ENCODE measurements at regions not wholly inside any gene's neighbourhood (a gene's known extent, or its start where the extent isn't known, plus 50 kb on each side); places are given as distances from the start of the nearest gene placed in this dataset.

DNA sequence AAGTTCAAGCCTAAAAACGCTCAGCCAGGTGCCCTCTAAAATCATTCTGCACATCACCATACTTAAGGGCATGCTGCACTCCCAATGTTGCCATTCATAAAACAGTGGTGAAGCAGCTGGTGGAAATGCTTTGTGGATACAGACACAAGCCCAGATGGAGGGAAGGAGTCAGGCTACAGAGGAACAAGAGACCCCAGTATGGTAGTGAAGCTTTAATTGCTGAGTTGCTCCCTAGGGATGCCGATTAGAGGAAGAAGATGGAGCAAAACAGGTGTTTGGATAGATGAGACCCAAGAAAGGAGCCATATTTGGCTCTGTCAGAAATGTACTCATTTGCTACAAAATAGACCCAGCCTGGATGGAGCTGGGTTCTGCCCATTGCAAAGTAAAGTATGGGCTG lies 230.5 kb downstream of the NSG2 start:
- intact Hi-C loops (cut with DNase I): no loop called here
- DNase-seq: no peak
- H3K9ac ChIP-seq (ENCODE audit: low read depth in 2 of 2, low read length in 2 of 2): no peak overlapping the region

DNA sequence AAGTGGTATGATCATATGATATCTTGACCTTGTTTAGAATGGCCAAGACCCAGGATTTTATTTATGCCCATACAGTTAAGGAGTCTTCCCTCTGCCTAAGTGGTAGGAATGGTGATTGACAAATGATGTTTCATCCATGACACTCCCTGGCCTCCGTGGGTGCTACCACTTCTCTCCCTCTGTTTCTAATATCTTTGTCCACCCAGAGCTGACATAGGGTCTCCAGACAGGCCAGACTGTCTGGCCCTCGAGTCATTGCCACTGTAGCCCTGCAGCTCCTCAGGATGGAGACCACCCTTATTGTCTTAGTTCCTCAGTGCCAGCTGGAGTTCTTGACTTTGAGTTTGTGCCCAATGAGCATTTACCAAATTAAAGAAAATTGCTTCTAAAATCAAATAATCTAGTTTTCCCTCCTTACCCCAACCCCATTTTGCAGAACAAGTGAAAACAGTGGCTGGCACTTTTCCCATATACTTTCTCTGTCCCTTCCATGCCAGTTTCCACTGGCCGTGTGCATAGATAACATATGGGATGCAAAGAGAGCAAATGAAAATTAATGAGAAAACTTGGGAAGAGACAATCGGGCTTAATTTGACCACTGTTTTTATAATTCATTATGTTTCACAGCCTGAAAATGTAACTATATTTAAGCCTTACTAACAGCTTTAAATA lies 235.7 kb downstream of the NSG2 start:
- H3K9ac ChIP-seq (ENCODE audit: low read depth in 2 of 2, low read length in 2 of 2): no peak overlapping the region
- no peaks in the 10 kb centered on the region for H3K4me1 ChIP-seq
- intact Hi-C loops (cut with DNase I): no loop called here
- no peaks in the 10 kb centered on the region for H3K9me3 ChIP-seq
- no peak overlapping the region for H3K27ac ChIP-seq
- H3K27me3 ChIP-seq: no peaks in the 10 kb centered on the region
- TF ChIP-seq, protein P1, sequence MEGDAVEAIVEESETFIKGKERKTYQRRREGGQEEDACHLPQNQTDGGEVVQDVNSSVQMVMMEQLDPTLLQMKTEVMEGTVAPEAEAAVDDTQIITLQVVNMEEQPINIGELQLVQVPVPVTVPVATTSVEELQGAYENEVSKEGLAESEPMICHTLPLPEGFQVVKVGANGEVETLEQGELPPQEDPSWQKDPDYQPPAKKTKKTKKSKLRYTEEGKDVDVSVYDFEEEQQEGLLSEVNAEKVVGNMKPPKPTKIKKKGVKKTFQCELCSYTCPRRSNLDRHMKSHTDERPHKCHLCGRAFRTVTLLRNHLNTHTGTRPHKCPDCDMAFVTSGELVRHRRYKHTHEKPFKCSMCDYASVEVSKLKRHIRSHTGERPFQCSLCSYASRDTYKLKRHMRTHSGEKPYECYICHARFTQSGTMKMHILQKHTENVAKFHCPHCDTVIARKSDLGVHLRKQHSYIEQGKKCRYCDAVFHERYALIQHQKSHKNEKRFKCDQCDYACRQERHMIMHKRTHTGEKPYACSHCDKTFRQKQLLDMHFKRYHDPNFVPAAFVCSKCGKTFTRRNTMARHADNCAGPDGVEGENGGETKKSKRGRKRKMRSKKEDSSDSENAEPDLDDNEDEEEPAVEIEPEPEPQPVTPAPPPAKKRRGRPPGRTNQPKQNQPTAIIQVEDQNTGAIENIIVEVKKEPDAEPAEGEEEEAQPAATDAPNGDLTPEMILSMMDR (IDR thresholded peaks at IDR 0.05): no peak
- H3K4me3 ChIP-seq: no peak overlapping the region
- no peaks in the 10 kb centered on the region for H3K36me3 ChIP-seq
- DNase-seq: no peak

More for the DNA sequence above, 230.5 kb downstream of the NSG2 start:
- TF ChIP-seq, protein P1 (IDR thresholded peaks at IDR 0.05): no peak
- Histone ChIP-seq H3K4me1 (no peaks in the 10 kb centered on the region), H3K36me3 (no peaks in the 10 kb centered on the region), H3K4me3 (no peak overlapping the region), H3K27me3 (no peaks in the 10 kb centered on the region), H3K27ac (no peak overlapping the region), H3K9me3 (no peaks in the 10 kb centered on the region)

DNA sequence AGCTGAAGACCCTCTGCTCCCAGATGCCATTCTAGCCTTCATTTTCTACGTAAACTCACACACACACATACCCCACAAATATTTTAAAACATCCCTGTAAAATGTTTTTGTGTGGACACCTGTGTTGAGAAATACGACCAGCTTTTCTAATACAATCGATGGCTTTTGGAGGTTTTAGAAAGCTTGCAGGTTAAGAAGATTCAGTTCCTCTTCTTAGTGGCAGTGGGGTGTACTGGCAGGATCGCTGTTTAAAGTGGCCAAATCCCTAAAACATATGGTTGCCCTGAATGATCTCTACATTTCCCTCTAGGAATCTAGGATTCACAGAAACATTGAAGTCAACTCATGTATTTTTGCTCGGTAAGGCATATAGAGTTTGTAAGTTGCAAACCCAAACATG lies 236.3 kb downstream of the NSG2 start:
- H3K27me3 ChIP-seq: no peaks in the 10 kb centered on the region
- TF ChIP-seq, protein P1 (IDR thresholded peaks at IDR 0.05): no peak
- no peak overlapping the region for H3K4me3 ChIP-seq
- no peak overlapping the region for H3K9ac ChIP-seq (ENCODE audit: low read depth in 2 of 2, low read length in 2 of 2)
- no peaks in the 10 kb centered on the region for H3K9me3 ChIP-seq
- no peaks in the 10 kb centered on the region for H3K36me3 ChIP-seq
- no peak for DNase-seq
- H3K4me1 ChIP-seq: no peaks in the 10 kb centered on the region
- no peak overlapping the region for H3K27ac ChIP-seq
- intact Hi-C loops (cut with DNase I): no loop called here

DNA sequence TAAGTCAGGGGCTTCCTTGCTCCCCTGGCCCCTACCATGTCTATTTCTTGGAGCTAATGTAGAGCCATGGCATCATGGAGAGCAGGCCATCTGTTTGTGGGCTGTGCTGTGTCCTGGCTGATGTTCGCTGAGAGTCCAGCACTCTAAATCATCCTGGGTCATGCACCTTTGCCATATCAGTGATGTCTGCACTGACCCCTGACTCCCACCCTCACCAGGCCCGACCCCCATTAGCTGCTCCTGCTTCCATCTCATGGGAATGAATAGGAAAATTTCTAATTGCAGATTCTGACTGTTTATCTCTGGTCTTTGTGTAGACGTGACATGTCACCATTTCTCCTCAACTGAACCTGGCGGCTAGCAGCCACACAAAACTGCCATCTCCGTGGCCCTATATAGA lies 236.9 kb downstream of the NSG2 start:
- no peaks in the 10 kb centered on the region for H3K36me3 ChIP-seq
- TF ChIP-seq, protein P1 (IDR thresholded peaks at IDR 0.05): no peak
- no peak overlapping the region for H3K4me3 ChIP-seq
- H3K27ac ChIP-seq: no peak overlapping the region
- H3K9ac ChIP-seq (ENCODE audit: low read depth in 2 of 2, low read length in 2 of 2): no peak overlapping the region
- H3K4me1 ChIP-seq: no peaks in the 10 kb centered on the region
- no peaks in the 10 kb centered on the region for H3K9me3 ChIP-seq
- no peaks in the 10 kb centered on the region for H3K27me3 ChIP-seq
- no peak for DNase-seq
- intact Hi-C loops (cut with DNase I): no loop called here

DNA sequence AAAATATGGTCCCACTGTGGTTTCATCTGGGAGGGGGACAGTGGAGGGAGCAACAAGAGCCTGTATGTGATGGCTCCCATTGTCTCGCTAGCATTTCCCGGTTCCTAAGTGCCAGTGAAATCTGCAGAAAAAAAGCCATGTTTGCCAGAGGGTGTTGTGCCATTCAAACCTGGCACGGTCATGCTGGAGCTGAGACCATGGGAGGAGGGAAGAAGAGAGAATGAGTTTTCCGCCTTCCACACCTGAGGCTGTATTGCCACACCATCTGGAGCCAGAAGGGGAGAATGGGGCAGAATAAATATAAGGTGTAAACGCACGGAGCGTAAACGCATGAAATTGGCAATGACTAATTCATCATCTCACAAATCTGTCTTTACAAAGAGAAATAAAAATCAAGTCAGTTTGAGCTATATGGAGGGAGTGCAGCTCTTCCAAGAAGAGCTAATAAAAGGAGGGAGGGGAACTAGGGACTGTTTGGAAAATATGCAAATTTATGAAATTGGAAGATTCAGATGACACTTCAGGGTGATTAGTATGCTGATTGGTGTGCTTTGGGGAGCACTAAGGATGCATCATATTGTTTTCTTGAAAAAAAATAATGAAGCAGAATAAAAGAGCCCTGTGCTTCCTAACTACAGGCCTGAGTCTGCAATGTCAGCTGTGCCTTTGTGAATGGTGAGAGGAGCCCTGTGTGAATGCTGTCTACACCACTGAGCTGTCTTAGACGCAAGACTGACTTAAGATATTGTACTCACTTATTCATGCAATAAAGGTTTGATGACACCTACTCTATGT lies 237.9 kb downstream of the NSG2 start:
- no peak for DNase-seq
- no peak overlapping the region for H3K27ac ChIP-seq
- H3K36me3 ChIP-seq: no peaks in the 10 kb centered on the region
- H3K9me3 ChIP-seq: no peaks in the 10 kb centered on the region
- intact Hi-C loops (cut with DNase I): no loop called here
- H3K4me1 ChIP-seq: no peaks in the 10 kb centered on the region
- H3K27me3 ChIP-seq: no peaks in the 10 kb centered on the region
- TF ChIP-seq, protein P1 (IDR thresholded peaks at IDR 0.05): no peak
- no peak overlapping the region for H3K9ac ChIP-seq (ENCODE audit: low read depth in 2 of 2, low read length in 2 of 2)
- H3K4me3 ChIP-seq: no peak overlapping the region
